GM12878 (cell line): ENCODE measurements at regions not wholly inside any gene's neighbourhood (a gene's known extent, or its start where the extent isn't known, plus 50 kb on each side); places are given as distances from the start of the nearest gene placed in this dataset.
"Not testable (repeated sequence)": the region's sequence is repeated elsewhere in the genome, so short reads cannot be mapped to it uniquely, and the experiment has no call there.

Source experiments
- ATAC-seq: fragments of 200-7000 bp; cut with Tn5 transposase; 3 replicates; pipeline ENCODE4 v1.9.1; 2020; ENCODE audit warnings: mild to moderate bottlenecking, moderate library complexity
- BruUV-seq: library from RNA; stranded (reverse); fragments of 400-500 nt; replicated peaks from 2 replicates; lab custom pipeline; 2021; lab: Mats Ljungman, UMichigan
- CTCF ChIA-PET: fragments of 300-600 bp; sonication (Branson Sonifier 250); formaldehyde crosslinking; extraction: SDS; loops from one replicate; lab custom pipeline; 2021; ENCODE audit warnings: inconsistent platforms; lab: Yijun Ruan, JAX
- POLR2A ChIA-PET: fragments of 350-600 bp; formaldehyde crosslinking; extraction: SDS; loops from one replicate; lab custom pipeline; 2021; ENCODE audit warnings: inconsistent platforms; lab: Charles Lee
- RAD21 ChIA-PET: fragments of 300-600 bp; sonication (Branson Sonifier 250); formaldehyde crosslinking; loops from one replicate; lab custom pipeline; 2023; ENCODE audit warnings: antibody characterized with exemption; ENCODE audit not compliant: unreplicated experiment; lab: Charles Lee
- SMC1A ChIA-PET: fragments of 300-600 bp; sonication (Branson Sonifier 250); formaldehyde crosslinking; loops from one replicate; lab custom pipeline; 2023; ENCODE audit not compliant: unreplicated experiment, uncharacterized antibody; lab: Charles Lee
- DNase-seq: peaks from one replicate; pipeline ENCODE4 v3.0.0-alpha.2; 2011; ENCODE audit warnings: low read depth, low spot score
- FAIRE-seq: peaks from 3 replicates; lab custom pipeline; 2011; peaks lifted over from hg19 to GRCh38; lab: Jason Lieb, UNC
- H2AFZ ChIP-seq: 2 replicates; pipeline ENCODE4 v1.6.0; 2011; ENCODE audit warnings: low read depth, low read length, control low read depth; ENCODE audit not compliant: control insufficient read depth
- H3K27ac ChIP-seq: 2 replicates; pipeline ENCODE4 v1.5.1; 2011; ENCODE audit warnings: control low read depth; ENCODE audit not compliant: control insufficient read depth, insufficient read depth
- H3K27me3 ChIP-seq, 2 experiments: replicated peaks in 1 of 2; 2 replicates each; pipeline versions ENCODE4 v1.6.0 to v1.6.1; 2011; ENCODE audit warnings: low read length in 1 of 2; ENCODE audit not compliant: control insufficient read depth in 2 of 2, insufficient read depth in 2 of 2
- H3K36me3 ChIP-seq, 2 experiments: 2 replicates each; pipeline ENCODE4 v1.5.1; 2011; ENCODE audit warnings: low read length in 1 of 2; ENCODE audit not compliant: control insufficient read depth in 2 of 2, insufficient read depth in 2 of 2
- H3K4me1 ChIP-seq: 2 replicates; pipeline ENCODE4 v1.6.1; 2011; ENCODE audit warnings: mild to moderate bottlenecking, low read length, moderate library complexity, mixed read lengths; ENCODE audit not compliant: control insufficient read depth, insufficient read depth
- H3K4me2 ChIP-seq: 2 replicates; pipeline ENCODE4 v1.6.0; 2011; ENCODE audit warnings: control low read depth; ENCODE audit not compliant: control insufficient read depth, insufficient read depth
- H3K4me3 ChIP-seq: fragments of 200-600 bp; sonication (generic); 2 replicates; pipeline ENCODE4 v1.5.1; 2016
- H3K79me2 ChIP-seq: 2 replicates; pipeline ENCODE4 v1.6.0; 2011; ENCODE audit warnings: low read length; ENCODE audit not compliant: control insufficient read depth, insufficient read depth
- H3K9ac ChIP-seq: 2 replicates; pipeline ENCODE4 v1.8.0; 2011; ENCODE audit warnings: low read length, control low read depth, mixed read lengths; ENCODE audit not compliant: control insufficient read depth, insufficient read depth
- H3K9me3 ChIP-seq: replicated peaks from 3 replicates; pipeline ENCODE4 v1.5.1; 2011; ENCODE audit warnings: mild to moderate bottlenecking, low read length; ENCODE audit not compliant: control insufficient read depth, insufficient read depth
- H4K20me1 ChIP-seq: 2 replicates; pipeline ENCODE4 v1.6.0; 2011; ENCODE audit not compliant: control insufficient read depth, insufficient read depth
- CHD2 ChIP-seq: IDR thresholded peaks from 2 replicates; pipeline ENCODE4 v1.6.1; 2011; ENCODE audit warnings: low read depth, low read length, improper control_type of control experiment, borderline replicate concordance
- DPF2 ChIP-seq: fragments of 450-650 bp; IDR thresholded peaks from 2 replicates; pipeline ENCODE4 v1.6.1; 2017; ENCODE audit warnings: mild to moderate bottlenecking
- GATAD2B ChIP-seq: fragments of 450-650 bp; conservative IDR thresholded peaks from 2 replicates; pipeline ENCODE4 v1.6.1; 2017; ENCODE audit warnings: low read depth, mild to moderate bottlenecking, moderate library complexity
- HDGF ChIP-seq: fragments of 450-650 bp; IDR thresholded peaks from 2 replicates; pipeline ENCODE4 v1.6.1; 2016; ENCODE audit warnings: antibody characterized with exemption
- MEF2B ChIP-seq: fragments of 450-650 bp; IDR thresholded peaks from 2 replicates; pipeline ENCODE4 v1.6.1; 2018; ENCODE audit warnings: mild to moderate bottlenecking, moderate library complexity; ENCODE audit not compliant: partially characterized antibody, poor library complexity, severe bottlenecking
- MLLT1 ChIP-seq: fragments of 450-650 bp; IDR thresholded peaks from 2 replicates; pipeline ENCODE4 v1.6.1; 2016; ENCODE audit warnings: mild to moderate bottlenecking
- MTA3 ChIP-seq: IDR thresholded peaks from 2 replicates; pipeline ENCODE4 v1.6.1; 2012; ENCODE audit warnings: low read length, inconsistent platforms, borderline replicate concordance
- MXI1 ChIP-seq: fragments of 150-350 bp; IDR thresholded peaks from 2 replicates; pipeline ENCODE4 v1.6.1; 2011; ENCODE audit warnings: low read depth, mild to moderate bottlenecking, inconsistent platforms, low read length, improper control_type of control experiment
- RELB ChIP-seq: fragments of 450-650 bp; IDR thresholded peaks from 2 replicates; pipeline ENCODE4 v1.6.1; 2017; ENCODE audit warnings: low read depth, mild to moderate bottlenecking, moderate library complexity
- RUNX3 ChIP-seq: IDR thresholded peaks from 2 replicates; pipeline ENCODE4 v1.6.1; 2012; ENCODE audit warnings: low read length, inconsistent platforms
- TCF12 ChIP-seq: IDR thresholded peaks from 2 replicates; pipeline ENCODE4 v1.6.1; 2011; ENCODE audit warnings: low read depth, mild to moderate bottlenecking, low read length
- ZNF217 ChIP-seq: fragments of 450-650 bp; IDR thresholded peaks from 2 replicates; pipeline ENCODE4 v1.6.1; 2017; ENCODE audit warnings: antibody characterized with exemption, mild to moderate bottlenecking
- WGBS: methylation state at CpG from one replicate; pipeline ENCODE4 v1.1.6; 2016; ENCODE audit warnings: low lambda C conversion rate; ENCODE audit not compliant: insufficient replicate concordance, insufficient coverage; ENCODE audit errors: missing lambda C conversion rate; 5-methylcytosine and 5-hydroxymethylcytosine counted together
- in situ Hi-C: fragments of 300-500 bp; cut with MboI; formaldehyde crosslinking; loops from 9 replicates; pipeline ENCODE4 v1.14.3; 2018; ENCODE audit warnings: mixed read lengths
- intact Hi-C: fragments of 100-400 bp; cut with micrococcal nuclease; formaldehyde crosslinking; loops from one replicate; pipeline ENCODE4 v1.14.2; 2022; ENCODE audit not compliant: unreplicated experiment

DNA sequence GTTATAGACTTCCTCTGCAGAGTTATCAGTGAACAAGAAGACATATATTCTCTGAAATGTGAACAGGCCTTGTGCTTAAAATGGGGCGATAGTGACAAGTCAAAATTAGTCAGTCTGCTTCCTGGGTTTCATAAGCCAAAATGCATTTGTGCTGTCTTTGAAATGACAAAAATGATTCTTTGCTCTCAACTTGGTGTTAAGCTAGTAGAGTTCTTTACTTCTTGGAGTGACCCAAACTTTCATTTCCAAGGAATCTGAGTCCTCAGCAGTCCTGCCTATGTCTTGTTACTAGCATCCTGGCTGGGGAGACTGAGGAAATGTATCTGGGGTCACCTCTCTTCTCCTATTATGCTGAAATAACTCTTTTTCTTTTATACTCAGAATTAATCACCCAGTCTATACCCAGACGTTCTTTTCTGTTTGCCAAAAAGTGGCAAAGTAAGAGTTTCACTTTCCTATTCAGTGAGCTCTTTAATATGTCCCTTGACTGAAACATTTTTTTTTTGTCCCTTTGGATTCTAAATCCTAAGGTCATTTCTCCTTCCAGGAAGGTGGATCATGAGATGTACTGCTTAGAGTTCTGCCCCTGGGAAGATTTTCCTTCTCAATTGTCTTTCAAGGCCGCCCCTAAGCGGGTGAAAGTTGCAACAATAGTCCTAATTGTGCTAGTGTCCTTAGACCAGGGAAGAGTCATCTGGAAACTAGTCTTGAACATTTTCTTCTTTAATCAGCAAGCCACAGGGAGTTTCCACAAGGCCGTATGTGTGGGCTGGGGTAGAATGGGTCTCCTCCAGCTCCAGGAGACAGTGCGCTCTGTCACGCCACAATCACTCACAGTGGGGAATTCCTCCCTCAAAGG is 53.0 kb upstream of the RDX start (continued):
- TF ChIP-seq CHD2 (peak; percentile 76), RUNX3 (peak; percentile 98), MXI1 (no peak), TCF12 (peak; percentile 70; the same call in 1 of the 2 replicates)
- TF ChIP-seq, all 136 proteins: peak for 55

GRCh38 chr11:110349997-110350383 is 53.6 kb upstream of the RDX start:
- H3K79me2 ChIP-seq, H3K36me3 ChIP-seq, in situ Hi-C loops, DNase-seq, H3K9me3 ChIP-seq, H3K4me3 ChIP-seq, ATAC-seq, H3K27me3 ChIP-seq, FAIRE-seq, H4K20me1 ChIP-seq: not testable (repeated sequence)
- Histone ChIP-seq H2AFZ (peak overlapping the region; percentile 63), H3K4me1 (peaks cover 43% of the 10 kb centered on the region), H3K4me2 (peak overlapping the region; percentile 90), H3K9ac (peak overlapping the region; percentile 60; the same call in 1 of the 2 replicates), H3K27ac (peak overlapping the region; percentile 96)
- TF ChIP-seq MTA3: 0 out of 2 replicates have a peak, but pooled peaks have one; percentile 1
- 0 out of 2 replicates have a peak, but pooled peaks have one; percentile 17 for TF ChIP-seq ZNF217
- 0 out of 2 replicates have a peak, but pooled peaks have one; percentile 5 for TF ChIP-seq GATAD2B
- peak; percentile 49; the same call in 1 of the 2 replicates for TF ChIP-seq RELB
- peak; percentile 9 for TF ChIP-seq MEF2B
- TF ChIP-seq DPF2: peak; percentile 8; the same call in 1 of the 2 replicates
- TF ChIP-seq MLLT1: peak; percentile 68; the same call in 1 of the 2 replicates
- peak; percentile 62; the same call in 1 of the 2 replicates for TF ChIP-seq HDGF
- ChIA-PET POLR2A (interaction anchor here (0.8 to 2.0 kb wide), 6 partner anchors 11 to 23 kb away, joined by 3 to 16 read pairs (median 8); no protein-coding TSS in a partner anchor), CTCF (interaction anchor here (0.8 to 2.7 kb wide), 15 partner anchors 11 to 485 kb away, joined by 3 to 18 read pairs (median 5); partner anchors contain the start of gene RDX), RAD21 (interaction anchor here (1.0 to 2.8 kb wide), 14 partner anchors 10 to 486 kb away, joined by 3 to 26 read pairs (median 5); partner anchors contain the start of gene RDX), SMC1A (interaction anchor here (1.0 to 4.5 kb wide), 20 partner anchors 8 to 149 kb away, joined by 3 to 37 read pairs (median 5); no protein-coding TSS in a partner anchor)
- TSS peak; percentile 78 for BruUV-seq
- WGBS: 41% methylated on average over 5 of the region's 5 CpGs
- intact Hi-C loops: loop anchor here (1.0 to 5.0 kb wide), 4 partner anchors 22 to 1067 kb away; no protein-coding TSS in a partner anchor
